Kidney tubule cell (primary cell): ENCODE measurements at regions not wholly inside any gene's neighbourhood (a gene's known extent, or its start where the extent isn't known, plus 50 kb on each side); places are given as distances from the start of the nearest gene placed in this dataset.
"Not testable (repeated sequence)": the region's sequence is repeated elsewhere in the genome, so short reads cannot be mapped to it uniquely, and the experiment has no call there.

Source experiments
- DNase-seq: peaks from one replicate; pipeline ENCODE4 v3.0.0-alpha.2; 2018; ENCODE audit warnings: low spot score

DNA sequence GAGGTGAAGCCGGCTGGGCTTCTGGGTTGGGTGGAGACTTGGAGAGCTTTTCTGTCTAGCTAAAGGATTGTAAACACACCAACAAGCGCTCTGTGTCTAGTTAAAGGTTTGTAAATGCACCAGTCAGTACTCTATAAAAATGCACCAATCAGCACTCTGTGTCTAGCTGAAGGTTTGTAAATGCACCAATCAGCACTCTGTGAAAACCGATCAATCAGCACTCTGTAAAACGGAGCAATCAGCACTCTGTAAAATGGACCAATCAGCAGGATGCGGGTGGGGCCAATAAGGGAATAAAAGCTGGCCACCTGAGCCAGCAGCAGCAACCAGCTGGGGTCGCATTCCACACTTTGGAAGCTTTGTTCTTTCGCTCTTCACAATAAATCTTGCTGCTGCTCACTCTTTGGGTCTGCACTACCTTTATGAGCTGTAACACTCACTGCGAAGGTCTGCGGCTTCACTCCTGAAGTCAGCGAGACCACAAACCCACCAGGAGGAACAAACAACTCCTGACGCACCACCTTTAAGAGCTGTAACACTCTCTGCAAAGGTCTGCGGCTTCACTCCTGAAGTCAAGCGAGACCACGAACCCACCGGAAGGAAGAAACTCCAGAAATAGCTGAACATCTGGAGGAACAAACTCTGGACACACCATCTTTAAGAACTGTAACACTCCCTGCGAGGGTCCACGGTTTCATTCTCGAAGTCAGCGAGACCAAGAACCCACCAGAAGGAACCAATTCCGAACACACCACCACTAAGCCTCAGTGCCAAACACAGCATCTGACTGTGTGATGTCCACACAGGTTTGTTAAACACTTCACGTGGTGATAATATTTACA, 378.2 kb upstream of the CCDC54 start:
- not testable (repeated sequence) for DNase-seq

DNA sequence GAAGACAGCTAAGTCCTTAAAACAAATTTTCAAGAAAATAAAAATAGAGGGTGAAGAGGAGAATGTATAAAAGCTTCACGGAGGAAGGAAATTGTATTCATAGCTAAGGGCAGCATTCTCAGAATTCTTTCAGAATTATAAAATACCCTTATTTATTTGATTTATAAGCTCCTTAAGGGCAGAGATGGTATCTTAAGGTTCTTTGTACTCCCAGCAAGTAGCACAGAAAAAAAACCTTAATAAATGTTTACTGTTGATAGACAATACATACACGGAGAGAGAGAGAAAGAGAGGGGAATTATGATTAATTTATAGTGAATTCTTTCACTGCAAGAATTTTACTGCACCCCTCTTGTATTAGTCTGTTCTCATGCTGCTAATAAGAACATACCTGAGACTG, 375.6 kb upstream of the CCDC54 start:
- DNase-seq, result no peak

DNA sequence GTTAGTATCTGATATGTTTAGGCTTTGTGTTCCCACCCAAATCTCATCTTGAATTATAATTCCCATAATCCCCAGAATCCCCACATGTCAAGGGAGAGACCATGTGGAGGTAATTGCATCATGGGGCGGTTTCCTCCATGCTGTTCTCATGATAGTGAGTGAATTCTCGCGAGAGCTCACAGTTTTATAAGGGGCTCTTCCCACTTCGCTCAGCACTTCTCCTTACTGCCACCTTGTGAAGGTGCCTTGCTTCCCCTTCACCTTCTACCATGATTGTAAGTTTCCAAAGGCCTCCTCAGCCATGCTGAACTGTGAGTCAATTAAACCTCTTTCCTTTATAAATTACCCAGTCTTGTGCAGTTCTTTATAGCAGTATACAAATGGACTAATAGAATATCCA, 371.9 kb upstream of the CCDC54 start:
- DNase-seq, result not testable (repeated sequence)

DNA sequence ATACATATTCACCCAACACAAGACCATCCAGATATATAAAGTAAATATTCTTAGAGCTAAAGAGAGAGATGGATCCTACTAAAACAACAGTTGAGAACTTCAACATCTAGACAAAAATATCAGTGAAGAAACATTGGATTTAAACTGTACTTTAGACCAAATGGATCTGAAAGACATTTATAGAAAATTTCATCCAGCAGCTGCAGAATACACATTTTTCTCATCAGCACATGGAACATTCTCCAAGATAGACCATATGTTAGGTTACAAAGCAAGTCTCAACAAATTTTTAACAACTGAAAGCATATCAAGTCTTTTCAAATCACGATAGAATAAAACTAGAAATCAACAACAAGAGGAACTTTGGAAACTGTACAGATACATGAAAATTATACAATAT, 369.0 kb upstream of the CCDC54 start:
- DNase-seq, result no peak

DNA sequence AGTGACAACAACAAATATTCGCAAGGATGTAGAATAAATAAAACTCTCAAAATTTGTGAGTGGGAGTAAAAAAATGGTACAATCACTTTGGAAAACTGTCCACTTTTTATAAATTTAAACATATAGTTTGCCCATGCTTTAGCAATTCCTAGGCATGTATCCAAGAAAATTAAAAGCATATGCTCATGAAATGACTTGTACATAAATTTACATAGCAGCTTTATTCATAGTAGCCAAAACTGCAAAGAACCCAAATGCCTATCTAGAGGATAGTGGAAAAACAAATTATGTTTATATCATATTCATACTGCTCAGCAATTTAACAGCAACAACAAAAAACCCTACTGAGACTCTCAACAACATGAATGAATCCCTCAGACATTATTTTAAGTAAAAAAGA, 363.6 kb upstream of the CCDC54 start:
- DNase-seq, result no peak

DNA sequence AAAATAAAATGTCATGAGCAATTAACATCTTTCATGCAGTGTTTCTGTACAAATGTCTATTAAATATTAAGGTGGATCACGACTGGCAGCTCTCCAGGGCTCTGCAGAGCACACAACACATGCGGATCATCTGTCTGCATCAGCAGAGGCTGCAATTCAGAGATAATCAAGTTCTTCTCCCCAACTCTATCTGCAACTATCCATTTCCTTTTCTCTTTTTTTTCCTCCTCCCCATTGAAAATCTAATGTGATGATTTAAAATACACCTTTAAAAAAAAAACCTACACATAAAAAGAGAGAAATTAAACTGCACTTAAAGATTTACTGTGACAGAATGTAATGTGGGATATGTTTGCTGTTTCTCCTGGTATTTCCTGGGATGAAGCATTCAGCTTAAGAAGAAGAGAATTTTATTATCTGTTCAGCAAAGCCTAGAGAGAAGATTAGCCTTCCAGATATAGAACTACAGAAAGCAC, 352.6 kb upstream of the CCDC54 start:
- DNase-seq, result no peak

DNA sequence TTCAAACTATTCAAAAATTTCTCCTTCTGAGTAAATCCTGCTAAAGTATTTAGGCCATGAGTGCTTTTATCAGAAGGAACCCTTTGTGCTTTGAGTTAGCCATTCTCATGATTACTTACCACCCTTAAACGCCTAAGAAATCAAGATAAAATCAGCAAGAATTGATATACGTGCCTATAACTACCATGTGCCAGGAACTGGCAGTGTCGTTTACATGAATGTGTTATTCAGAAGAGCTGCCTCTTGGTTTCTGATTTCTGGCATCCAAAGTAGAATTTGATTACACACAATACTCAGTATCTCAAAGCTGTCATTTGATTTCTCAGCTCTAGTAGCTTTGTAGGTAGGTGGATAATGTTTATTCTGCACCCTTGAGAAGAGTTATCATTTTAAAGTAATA, 351.3 kb upstream of the CCDC54 start:
- no peak for DNase-seq

DNA sequence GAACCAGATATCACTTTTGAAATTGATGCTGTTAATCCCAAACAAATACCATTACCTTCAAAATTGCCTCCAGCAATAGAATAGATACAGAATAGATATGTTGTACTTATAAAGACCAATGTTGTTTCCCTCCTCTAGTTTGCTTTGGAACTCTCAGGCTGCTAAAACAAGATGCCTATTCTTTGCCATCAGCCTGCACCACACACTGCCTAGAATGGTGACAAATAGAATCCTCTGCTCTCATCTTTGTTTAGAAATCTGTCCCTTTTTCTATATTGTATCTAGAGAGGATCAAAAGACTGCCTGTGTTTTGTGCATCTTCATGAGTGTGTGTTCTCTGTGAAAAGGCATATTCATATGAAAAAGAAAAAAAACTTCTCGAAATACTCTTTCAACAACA, 349.2 kb upstream of the CCDC54 start:
- DNase-seq, result no peak

DNA sequence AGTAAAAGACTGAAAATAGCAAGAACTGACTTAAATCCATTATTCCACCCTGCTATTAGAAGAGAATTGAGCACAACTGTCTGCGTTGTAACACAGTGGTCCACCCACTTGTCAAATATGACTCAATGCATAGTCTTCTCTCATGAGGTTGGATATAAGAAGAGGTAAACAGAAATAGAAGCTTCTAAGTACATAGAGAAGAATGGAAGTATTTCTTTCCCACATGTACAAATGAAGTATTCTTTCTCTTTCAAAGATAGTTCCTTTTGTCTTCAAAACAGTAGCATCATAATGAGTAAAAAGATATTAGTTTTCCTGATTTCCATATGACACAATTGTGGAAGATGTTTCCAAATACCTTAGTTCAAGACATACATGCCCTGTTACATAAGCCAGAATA, 348.6 kb upstream of the CCDC54 start:
- DNase-seq, result no peak

DNA sequence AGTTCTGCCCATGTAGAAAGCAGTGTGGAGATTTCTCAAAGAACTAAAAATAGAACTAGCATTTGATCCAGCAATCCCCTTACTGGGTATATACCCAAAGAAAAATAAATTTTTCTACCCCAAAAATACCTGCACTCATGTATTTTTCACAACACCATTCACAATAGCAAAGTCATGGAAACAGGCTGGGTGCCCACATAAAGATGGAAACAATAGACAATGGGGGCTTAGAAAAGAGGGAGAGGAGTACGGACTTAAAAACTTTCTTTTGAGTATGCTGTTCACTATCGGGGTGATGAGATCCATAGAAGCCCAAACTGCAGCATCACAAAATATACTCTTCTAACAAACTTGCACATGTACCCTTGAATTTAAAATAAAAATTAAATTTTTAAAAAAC, 345.1 kb upstream of the CCDC54 start:
- DNase-seq, result no peak

DNA sequence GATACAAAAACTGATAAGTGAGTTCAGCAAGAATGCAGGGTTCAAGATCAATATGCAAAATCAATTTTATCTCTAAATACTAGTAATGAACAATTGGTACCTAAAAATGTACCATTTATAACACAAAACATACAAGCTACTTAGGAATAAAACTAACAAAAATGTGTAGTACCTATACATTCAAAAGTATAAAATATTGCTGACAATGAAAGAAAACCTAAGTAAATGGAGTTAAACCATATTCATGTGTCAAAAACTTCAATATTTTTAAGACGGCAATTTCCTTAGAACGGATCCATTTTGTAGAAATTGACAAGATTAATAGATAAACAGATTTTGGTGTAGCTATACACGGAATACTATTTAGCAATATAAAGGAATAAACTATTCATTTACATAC, 343.1 kb upstream of the CCDC54 start:
- no peak for DNase-seq

DNA sequence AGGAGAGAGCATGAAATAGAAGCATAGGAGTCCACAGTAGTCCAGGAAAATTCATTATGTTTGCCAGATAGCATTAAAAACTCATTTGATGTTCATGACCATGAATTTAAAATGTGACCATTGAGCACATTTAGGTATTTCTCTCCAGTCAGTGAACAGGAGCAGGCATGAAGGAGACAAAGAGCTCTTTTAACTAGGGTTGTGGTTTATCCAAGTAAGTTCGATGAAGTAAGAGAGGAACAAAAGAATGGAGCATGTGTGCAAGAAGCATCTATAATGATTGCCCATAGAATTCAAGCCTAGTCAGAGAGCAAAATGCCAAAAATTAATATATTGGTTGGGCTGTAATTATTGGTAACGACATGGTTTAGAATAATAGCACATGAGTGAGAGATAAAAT, 342.1 kb upstream of the CCDC54 start:
- no peak for DNase-seq

DNA sequence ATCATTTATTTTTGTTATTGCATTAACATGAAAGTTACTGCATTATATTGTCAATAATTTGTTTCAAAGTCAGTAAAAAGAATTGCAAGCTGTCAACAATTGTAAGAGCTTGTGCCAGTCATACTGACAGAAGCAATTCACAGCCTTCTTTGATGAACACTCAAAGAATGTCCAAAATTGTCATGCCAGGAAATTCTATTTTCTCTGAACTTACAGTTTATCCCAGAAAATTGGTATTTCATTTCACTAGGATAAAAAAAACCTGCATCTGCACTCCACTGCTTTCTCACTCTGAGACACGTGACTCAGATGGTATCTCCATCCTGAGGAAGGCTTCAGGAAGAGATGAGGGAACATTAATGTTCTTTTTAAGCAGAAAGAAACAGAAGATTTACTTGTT, 332.6 kb upstream of the CCDC54 start:
- no peak for DNase-seq

DNA sequence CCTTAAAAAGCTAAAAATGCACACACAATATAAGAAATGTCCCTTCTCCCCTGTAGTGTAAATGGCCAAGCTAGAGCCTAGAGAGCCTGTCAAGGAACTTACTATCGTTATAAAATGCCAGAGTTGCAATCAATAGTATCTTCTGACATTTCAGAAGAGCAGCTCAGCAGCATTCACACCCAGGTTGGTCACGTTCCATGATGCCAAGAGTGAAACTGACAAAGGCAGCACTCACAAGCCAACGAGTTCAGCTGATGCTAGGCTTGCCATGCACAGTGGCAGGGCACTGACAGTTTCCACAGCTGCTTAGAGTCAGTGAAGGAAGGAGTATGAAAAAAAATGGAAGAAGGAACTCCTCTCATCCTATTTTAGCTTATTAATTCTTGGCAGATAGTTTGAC, 331.4 kb upstream of the CCDC54 start:
- no peak for DNase-seq

DNA sequence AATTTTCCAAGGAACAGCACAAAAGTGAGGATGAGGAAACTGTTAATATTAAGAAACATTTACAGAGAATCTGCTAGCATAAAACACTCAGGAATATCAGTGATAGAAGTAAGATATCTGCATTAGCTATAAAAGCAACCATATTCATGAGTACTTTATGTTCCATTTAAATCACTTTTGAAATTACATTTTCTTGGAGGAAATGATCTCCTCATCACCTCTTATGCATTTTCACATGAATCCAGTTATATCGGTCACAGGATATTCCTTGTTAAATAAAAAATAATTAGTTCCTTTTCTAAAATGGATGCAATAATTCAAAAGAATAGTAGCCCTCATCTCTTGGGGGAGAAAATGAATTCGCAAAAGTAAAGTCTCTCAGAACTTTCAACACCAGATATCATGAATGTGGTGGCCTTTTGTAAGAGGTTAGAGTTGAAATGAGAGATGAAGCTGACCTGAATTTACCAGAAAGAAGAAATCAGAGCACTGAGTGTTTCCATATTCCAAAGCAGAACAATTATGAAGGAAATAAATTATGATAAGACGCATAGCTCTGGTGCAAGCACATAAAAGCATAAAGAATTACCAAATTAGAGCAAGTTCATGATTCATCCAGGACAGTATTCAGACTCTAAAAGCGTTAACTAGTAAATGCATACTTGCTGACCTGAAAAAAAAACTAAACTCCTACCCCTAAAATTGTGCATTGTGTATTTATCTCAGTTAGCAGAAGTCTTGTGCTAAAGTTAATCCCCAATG, 321.9 kb upstream of the CCDC54 start:
- no peak for DNase-seq

DNA sequence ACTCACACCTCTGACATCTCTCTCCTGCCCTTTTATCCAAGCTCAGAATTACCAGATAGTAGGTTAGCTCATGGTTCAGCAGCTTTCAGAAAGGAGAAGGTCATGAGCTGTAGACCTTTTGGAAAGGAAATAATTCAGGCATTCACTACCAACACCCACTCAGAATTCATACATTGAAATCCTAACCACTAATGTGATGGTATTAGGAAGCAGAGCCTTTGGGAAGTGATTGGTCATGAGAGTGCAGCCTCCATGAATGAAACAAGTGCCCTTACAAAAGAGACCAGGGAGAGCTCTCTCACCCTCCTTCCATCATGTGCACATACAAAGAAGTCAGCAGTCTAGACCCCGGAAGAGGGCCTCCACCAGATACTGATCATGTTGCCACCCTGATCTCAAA, 315.8 kb upstream of the CCDC54 start:
- peak; percentile 28 for DNase-seq

DNA sequence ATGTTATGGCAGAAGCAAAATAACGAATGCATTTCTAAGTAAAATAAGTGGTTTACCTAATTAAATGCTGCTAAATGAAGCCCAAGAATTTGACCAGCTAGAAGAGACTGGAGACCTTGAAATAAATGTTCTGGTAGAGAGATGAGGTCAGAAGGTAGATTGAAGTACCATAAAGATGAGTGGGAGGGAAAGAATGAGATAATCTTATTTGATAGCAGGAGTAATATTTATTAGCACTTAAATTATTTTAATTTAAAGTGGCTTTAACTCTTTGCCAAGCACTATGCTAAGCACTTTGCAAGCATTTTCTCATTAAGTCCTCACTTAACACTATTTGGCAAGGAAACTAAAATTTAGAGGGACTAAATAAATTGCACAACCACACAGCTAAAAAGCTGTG, 314.9 kb upstream of the CCDC54 start:
- DNase-seq, result no peak

DNA sequence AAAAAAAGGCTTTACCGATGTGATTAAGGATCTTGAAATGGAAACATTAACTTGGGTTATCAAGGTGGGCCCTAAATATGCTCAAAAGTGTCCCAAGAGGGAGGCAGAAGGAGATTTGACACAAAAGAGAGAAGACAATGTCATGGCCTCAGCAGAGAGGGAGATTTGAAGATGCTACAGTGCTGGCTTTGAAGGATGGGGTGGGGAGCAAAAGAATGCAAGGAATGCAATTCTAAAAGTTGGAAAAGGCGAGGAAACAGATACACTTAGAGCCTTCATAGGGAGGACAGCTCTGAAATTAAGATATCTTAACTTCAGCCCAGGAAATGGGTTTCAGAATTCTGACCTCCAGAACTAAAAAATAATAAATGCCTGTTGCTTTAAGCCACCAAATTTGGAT, 314.5 kb upstream of the CCDC54 start:
- DNase-seq, result no peak

DNA sequence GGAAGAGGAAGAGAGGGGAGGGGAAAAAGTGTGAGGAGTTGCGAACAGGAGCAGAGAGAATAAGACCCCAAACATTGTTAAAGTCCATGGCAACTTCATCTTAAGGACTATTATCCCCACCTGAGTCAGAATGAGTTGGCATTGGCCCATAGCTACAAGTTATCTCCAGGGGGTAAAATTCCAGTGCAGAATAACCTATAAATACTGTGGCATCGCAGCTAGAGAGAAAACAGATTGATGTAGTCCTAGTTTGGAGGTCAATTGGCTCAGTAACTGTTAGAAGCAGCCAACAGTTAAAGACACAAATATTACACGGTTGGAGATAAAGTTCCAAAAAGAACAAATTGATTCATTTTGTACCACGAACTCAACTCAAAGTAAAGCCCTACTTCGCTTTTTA, 313.9 kb upstream of the CCDC54 start:
- DNase-seq, result peak; percentile 75

DNA sequence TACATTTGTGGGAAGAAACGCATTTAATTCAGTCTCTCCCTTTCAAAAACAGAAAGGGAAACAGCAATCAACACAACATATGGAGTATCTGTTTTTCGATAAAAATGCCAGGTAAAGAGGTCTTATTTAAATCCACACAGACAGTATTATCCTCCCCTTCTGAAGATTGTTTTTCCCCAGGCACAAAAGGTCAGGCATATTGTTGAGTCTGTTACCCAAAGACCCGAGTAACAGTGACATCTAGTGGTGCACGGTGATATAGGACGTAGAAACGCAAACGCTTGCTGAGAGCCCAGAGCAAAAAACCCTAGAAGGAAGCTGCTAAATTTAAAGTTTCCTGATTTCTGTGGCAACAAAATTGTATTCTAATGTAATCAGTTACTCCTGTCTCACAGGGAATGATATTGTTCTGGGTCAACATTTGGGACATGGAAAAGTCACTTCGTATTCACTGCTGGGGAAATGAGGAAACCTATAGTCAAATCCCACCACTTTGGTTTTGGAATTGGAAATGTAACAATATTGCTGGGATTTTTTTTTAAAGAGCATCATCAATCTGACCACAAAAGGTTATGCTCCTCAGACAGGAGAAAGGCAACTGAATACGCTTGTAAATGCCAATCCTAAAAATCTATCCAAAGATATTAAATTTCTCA, 312.7 kb upstream of the CCDC54 start:
- peak; percentile 74 for DNase-seq

DNA sequence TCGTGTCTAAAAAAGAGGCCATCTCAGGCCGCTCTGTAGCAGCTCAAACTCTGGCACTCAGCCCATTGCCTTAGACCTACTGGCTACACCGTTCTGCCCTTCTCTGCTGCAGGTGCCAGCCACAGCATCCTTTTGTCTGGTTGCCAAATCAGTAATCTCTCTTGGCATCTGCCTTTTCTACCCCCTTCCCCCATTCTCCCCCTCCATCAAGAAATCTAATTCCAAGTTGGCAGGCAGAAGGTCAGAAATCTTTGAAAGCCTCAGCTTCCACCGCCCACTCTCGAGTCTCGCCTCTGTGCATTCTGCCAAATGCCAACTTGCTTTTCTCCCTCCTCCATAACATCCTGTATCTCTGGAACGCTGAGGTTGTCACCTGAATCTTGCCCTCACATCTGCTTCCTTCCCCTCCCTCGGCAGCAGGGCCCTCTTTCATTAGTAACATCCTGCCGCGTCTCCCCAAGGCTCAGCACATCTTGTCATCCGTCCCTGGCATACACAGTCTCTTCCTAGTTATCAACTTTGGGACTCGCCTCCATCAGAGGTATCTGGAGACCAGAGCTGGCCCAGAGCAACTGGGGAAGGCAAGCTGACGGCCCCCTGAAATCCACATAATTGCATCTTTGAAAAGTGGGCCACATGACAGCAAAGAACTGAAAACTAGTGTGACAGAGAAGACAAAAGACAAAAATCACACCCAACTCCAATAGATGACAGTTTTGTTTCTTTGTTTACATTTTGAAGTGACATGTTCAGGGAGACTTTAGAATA, 312.0 kb upstream of the CCDC54 start:
- DNase-seq, result peak; percentile 4

DNA sequence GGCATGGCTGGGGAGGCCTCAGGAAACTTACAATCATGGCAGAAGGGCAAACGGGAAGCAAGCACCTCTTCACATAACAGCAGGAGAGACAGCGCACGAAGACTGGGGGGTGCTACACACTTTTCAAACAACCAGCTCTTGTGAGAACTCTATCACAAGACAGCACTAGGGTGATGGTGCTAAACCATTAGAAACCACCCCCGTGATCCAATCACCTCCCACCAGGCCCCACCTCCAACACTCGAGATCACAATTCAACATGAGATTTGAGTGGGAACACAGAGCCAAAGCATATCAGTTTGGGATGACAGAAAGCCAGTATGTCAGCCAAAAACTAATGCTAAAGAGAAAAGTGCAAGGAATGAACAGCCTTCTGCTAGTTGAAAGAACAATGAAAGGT, 309.8 kb upstream of the CCDC54 start:
- DNase-seq, result no peak
